IMR-90 (cell line): ENCODE measurements at regions not wholly inside any gene's neighbourhood (a gene's known extent, or its start where the extent isn't known, plus 50 kb on each side); places are given as distances from the start of the nearest gene placed in this dataset.

ENCODE experiments used
- ATAC-seq: fragments of 200-7000 bp; cut with Tn5 transposase; 2 replicates; pipeline ENCODE4 v1.9.1; 2020; ENCODE audit warnings: low read depth, mild to moderate bottlenecking, moderate library complexity
- BruUV-seq: library from RNA; stranded (reverse); fragments of 400-500 nt; replicated peaks from 2 replicates; lab custom pipeline; 2021; lab: Mats Ljungman, UMichigan
- CTCF ChIA-PET: fragments of 300-600 bp; formaldehyde crosslinking; extraction: SDS; loops from one replicate; lab custom pipeline; 2021; ENCODE audit warnings: antibody characterized with exemption; lab: Yijun Ruan, JAX
- POLR2A ChIA-PET: fragments of 300-600 bp; sonication (Branson Sonifier 250); formaldehyde crosslinking; loops from one replicate; lab custom pipeline; 2022; ENCODE audit warnings: antibody characterized with exemption; ENCODE audit not compliant: unreplicated experiment; lab: Charles Lee
- DNase-seq: peaks from one replicate; pipeline ENCODE4 v3.0.0; 2013
- H2AFZ ChIP-seq: replicated peaks from 2 replicates; pipeline ENCODE3; 2013; ENCODE audit warnings: low read length, mild to moderate bottlenecking; ENCODE audit not compliant: poor library complexity
- H2AK5ac ChIP-seq: 2 replicates; pipeline ENCODE4 v1.6.1; 2013; ENCODE audit warnings: low read depth, low read length, inconsistent platforms
- H2AK9ac ChIP-seq: replicated peaks from 2 replicates; pipeline ENCODE3; 2013; ENCODE audit warnings: mild to moderate bottlenecking, low read depth, low read length, moderate library complexity; ENCODE audit not compliant: poor library complexity
- H2BK120ac ChIP-seq: 2 replicates; pipeline ENCODE4 v1.6.1; 2013; ENCODE audit warnings: low read depth, low read length, inconsistent platforms
- H2BK15ac ChIP-seq: 3 replicates; pipeline ENCODE4 v1.6.1; 2013; ENCODE audit warnings: low read depth, low read length, inconsistent platforms
- H2BK20ac ChIP-seq: 2 replicates; pipeline ENCODE4 v1.6.1; 2013; ENCODE audit warnings: low read depth, mild to moderate bottlenecking, inconsistent platforms, low read length, moderate library complexity
- H2BK5ac ChIP-seq: 2 replicates; pipeline ENCODE4 v1.6.1; 2013; ENCODE audit warnings: mild to moderate bottlenecking, low read depth, low read length, inconsistent platforms; ENCODE audit not compliant: poor library complexity, severe bottlenecking
- H3K14ac ChIP-seq: replicated peaks from 2 replicates; pipeline ENCODE4 v1.6.1; 2013; ENCODE audit warnings: low read depth, low read length, inconsistent platforms
- H3K18ac ChIP-seq: 2 replicates; pipeline ENCODE4 v1.6.1; 2013; ENCODE audit warnings: low read depth, low read length, control low read depth
- H3K23ac ChIP-seq: 2 replicates; pipeline ENCODE4 v1.6.1; 2013; ENCODE audit warnings: low read depth, low read length, inconsistent platforms
- H3K27ac ChIP-seq: 2 replicates; pipeline ENCODE4 v1.5.1; 2013; ENCODE audit warnings: mild to moderate bottlenecking, control low read depth, low read length; ENCODE audit not compliant: insufficient read depth
- H3K27me3 ChIP-seq: 2 replicates; pipeline ENCODE4 v1.6.1; 2013; ENCODE audit warnings: low read length; ENCODE audit not compliant: control insufficient read depth, insufficient read depth
- H3K36me3 ChIP-seq: 2 replicates; pipeline ENCODE4 v1.6.1; 2013; ENCODE audit warnings: low read length, mixed read lengths; ENCODE audit not compliant: control insufficient read depth, insufficient read depth
- H3K4ac ChIP-seq: 2 replicates; pipeline ENCODE4 v1.6.1; 2013; ENCODE audit warnings: low read depth, low read length, inconsistent platforms
- H3K4me1 ChIP-seq: 2 replicates; pipeline ENCODE4 v1.6.1; 2013; ENCODE audit warnings: low read length, mixed read lengths; ENCODE audit not compliant: control insufficient read depth, insufficient read depth
- H3K4me2 ChIP-seq: 2 replicates; pipeline ENCODE4 v1.6.1; 2013; ENCODE audit warnings: low read depth, mild to moderate bottlenecking, control low read depth, low read length, moderate library complexity
- H3K4me3 ChIP-seq: 2 replicates; pipeline ENCODE4 v1.5.1; 2013; ENCODE audit warnings: low read depth, mild to moderate bottlenecking, control low read depth, low read length, moderate library complexity; ENCODE audit not compliant: insufficient read depth
- H3K56ac ChIP-seq: 2 replicates; pipeline ENCODE4 v1.6.1; 2013; ENCODE audit warnings: low read length, inconsistent platforms; ENCODE audit not compliant: insufficient read depth; ENCODE audit errors: extremely low read depth
- H3K79me1 ChIP-seq, 2 experiments: 2 replicates each; pipeline ENCODE4 v1.6.1; 2013; ENCODE audit warnings: low read length in 2 of 2, inconsistent platforms in 1 of 2, low read depth in 1 of 2
- H3K9ac ChIP-seq: 2 replicates; pipeline ENCODE4 v1.6.1; 2013; ENCODE audit warnings: low read depth, low read length, control low read depth
- H3K9me1 ChIP-seq: 2 replicates; pipeline ENCODE4 v1.6.1; 2013; ENCODE audit warnings: low read length, inconsistent platforms; ENCODE audit not compliant: insufficient read depth
- H3K9me3 ChIP-seq: 2 replicates; pipeline ENCODE4 v1.6.1; 2013; ENCODE audit warnings: low read length; ENCODE audit not compliant: control insufficient read depth, insufficient read depth
- H4K20me1 ChIP-seq: 2 replicates; pipeline ENCODE4 v1.6.1; 2013; ENCODE audit warnings: low read length, inconsistent platforms; ENCODE audit not compliant: insufficient read depth
- H4K5ac ChIP-seq: 2 replicates; pipeline ENCODE4 v1.6.1; 2013; ENCODE audit warnings: mild to moderate bottlenecking, low read depth, low read length, control low read depth
- H4K8ac ChIP-seq, 2 experiments: 2 replicates each; pipeline ENCODE4 v1.6.1; 2013; ENCODE audit warnings: low read depth in 2 of 2, low read length in 2 of 2, control low read depth in 1 of 2, inconsistent platforms in 1 of 2
- H4K91ac ChIP-seq: 2 replicates; pipeline ENCODE4 v1.6.1; 2013; ENCODE audit warnings: low read depth, low read length, inconsistent platforms; ENCODE audit not compliant: insufficient read depth
- BHLHE40 ChIP-seq: fragments of 150-350 bp; IDR thresholded peaks from 2 replicates; pipeline ENCODE4 v1.6.1; 2016; ENCODE audit warnings: mild to moderate bottlenecking, low read depth, low read length
- SMC3 ChIP-seq: fragments of 150-350 bp; IDR thresholded peaks from 2 replicates; pipeline ENCODE4 v1.6.1; 2016; ENCODE audit warnings: low read depth, mild to moderate bottlenecking, antibody characterized with exemption, low read length, moderate library complexity
- WGBS, 2 experiments: methylation state at CpG; one replicate each; pipeline versions ENCODE4 v1.1.5 to v1.1.7; 2013; ENCODE audit warnings: missing lambda C conversion rate in 2 of 2; ENCODE audit not compliant: insufficient read length in 1 of 2; ENCODE audit errors: extremely low coverage in 2 of 2; 5-methylcytosine and 5-hydroxymethylcytosine counted together
- dilution Hi-C: fragments of 300-500 bp; cut with HindIII; formaldehyde crosslinking; loops from one replicate; pipeline ENCODE4 v1.14.3; 2018; ENCODE audit warnings: low sequenced_read_pairs; ENCODE audit not compliant: unreplicated experiment
- in situ Hi-C: fragments of 300-500 bp; cut with MboI; formaldehyde crosslinking; loops from 3 replicates; pipeline ENCODE4 v1.14.3; 2019; ENCODE audit warnings: low sequenced_read_pairs, inconsistent platforms, mixed read lengths
- intact Hi-C: fragments of 100-400 bp; cut with micrococcal nuclease; formaldehyde crosslinking; loops from 2 replicates; pipeline ENCODE4 v1.10.0; 2022

DNA sequence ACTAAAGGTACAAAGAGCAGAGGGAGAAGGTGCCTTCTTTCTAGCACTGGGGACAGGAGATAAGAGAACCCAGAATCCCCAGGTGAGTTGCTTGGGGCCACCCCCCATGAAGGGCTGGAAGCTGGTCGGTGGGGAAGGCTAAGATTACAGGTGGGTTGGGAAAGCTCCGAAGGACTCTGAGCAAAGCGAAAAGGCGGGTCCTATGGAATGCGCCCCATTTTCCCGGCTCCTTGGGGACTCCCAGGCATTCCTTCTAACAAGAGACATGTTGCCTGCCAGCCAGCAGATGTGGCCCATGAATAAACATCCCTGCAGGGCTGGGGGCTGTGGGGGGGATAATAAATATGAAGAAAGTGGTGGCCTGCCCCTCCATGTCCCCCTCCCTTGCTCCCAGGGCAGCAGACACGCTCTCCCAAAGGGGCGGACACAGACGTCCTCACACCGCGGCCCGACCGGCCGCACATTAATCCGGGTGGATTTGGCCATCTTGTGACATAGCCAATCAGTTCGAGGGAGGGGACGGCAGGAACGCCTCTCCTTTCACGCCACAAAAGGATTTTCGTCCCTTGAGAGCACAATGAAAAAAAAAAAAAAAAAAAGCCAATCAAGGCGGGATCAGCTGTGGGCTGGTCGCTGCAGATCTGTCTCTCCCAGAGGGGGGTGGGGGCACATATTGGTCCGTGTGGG, 98.5 kb downstream of the SOX9 start:
- ATAC-seq (peak; percentile 21; the same call in 1 of the 2 replicates), DNase-seq (no peak)
- no peak overlapping the region for H2BK20ac ChIP-seq
- no peaks in the 10 kb centered on the region for H4K20me1 ChIP-seq
- H2BK5ac ChIP-seq = no peak overlapping the region
- ChIA-PET CTCF (no interaction called here), POLR2A (no interaction called here)
- H3K27ac ChIP-seq = no peak overlapping the region
- in situ Hi-C loops = no loop called here
- 12% methylated on average over 5 of the region's 23 CpGs; no CpG with 5 or more reads in 1 of the 2 experiments for WGBS, 2 experiments
- BruUV-seq = no TSS peak
- H2BK15ac ChIP-seq = no peak overlapping the region
- TF ChIP-seq BHLHE40 (no peak), SMC3 (no peak)
- peaks cover 39% of the 10 kb centered on the region for H3K27me3 ChIP-seq
- no peak overlapping the region for H2AK5ac ChIP-seq
- H3K4me2 ChIP-seq = peak overlapping the region; percentile 36; the same call in 1 of the 2 replicates
- no peak overlapping the region for H3K9ac ChIP-seq
- no peak overlapping the region for H2BK120ac ChIP-seq
- no peak overlapping the region for H3K14ac ChIP-seq
- no peaks in the 10 kb centered on the region for H3K9me1 ChIP-seq
- H2AFZ ChIP-seq = no peak overlapping the region
- H3K79me1 ChIP-seq = no peaks in the 10 kb centered on the region
- no peak overlapping the region for H3K4me3 ChIP-seq
- H3K56ac ChIP-seq = no peak overlapping the region
- H4K5ac ChIP-seq = no peak overlapping the region
- dilution Hi-C loops = no loop called here
- no peak overlapping the region for H2AK9ac ChIP-seq
- no peak overlapping the region for H3K23ac ChIP-seq
- no peak overlapping the region for H4K8ac ChIP-seq
- H3K4me1 ChIP-seq = peaks cover 4% of the 10 kb centered on the region; the same call in 1 of the 2 replicates
- H3K4ac ChIP-seq = no peak overlapping the region
- H4K91ac ChIP-seq = no peak overlapping the region
- H3K18ac ChIP-seq = no peak overlapping the region
- no peaks in the 10 kb centered on the region for H3K36me3 ChIP-seq
- H3K9me3 ChIP-seq = peaks cover 6% of the 10 kb centered on the region
- intact Hi-C loops = no loop called here
